ENCODE measurements at regions not wholly inside any gene's neighbourhood (a gene's known extent, or its start where the extent isn't known, plus 50 kb on each side); places are given as distances from the start of the nearest gene placed in this dataset.
"Not testable (repeated sequence)": the region's sequence is repeated elsewhere in the genome, so short reads cannot be mapped to it uniquely, and the experiment has no call there.

DNA sequence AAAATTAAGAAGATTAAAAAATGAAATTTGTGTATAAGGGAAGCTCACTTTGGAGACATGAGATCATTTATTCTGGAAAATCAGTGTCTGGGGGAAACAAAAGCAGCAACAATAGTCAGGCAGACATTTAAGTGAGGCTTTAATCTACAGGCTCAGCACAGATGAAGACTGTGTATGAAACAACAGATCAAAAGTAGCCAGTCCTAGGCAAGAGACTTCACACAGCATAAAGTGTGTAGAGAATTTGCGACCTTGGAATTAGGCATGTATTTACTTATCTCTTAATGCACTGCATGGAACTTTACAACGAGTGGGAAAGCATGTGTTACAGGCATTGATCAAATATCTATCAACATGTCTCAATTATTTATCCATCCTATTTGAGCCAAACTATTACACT, 1099.9 kb downstream of the PLA2G4A start:
- no peak for FAIRE-seq

DNA sequence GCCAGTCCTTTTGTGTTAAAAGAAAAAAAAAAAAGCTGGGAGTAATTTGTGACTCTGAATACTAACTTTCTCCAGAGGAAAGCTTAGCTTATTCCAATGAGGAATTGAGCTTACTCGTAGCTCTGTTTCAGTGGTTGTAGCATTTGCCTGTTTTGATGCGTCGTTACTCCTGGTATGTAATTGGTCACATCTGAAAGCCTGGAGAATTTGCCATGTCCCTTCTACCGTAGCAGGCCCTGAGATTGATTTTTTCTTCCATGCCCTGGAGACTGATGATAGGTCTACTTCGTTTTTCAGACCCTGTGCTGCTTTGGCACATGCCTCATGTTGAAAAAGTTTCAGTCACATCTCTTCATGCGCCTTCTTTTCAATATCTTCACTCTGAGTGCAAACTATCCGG, 1103.0 kb downstream of the PLA2G4A start:
- no peak for FAIRE-seq

DNA sequence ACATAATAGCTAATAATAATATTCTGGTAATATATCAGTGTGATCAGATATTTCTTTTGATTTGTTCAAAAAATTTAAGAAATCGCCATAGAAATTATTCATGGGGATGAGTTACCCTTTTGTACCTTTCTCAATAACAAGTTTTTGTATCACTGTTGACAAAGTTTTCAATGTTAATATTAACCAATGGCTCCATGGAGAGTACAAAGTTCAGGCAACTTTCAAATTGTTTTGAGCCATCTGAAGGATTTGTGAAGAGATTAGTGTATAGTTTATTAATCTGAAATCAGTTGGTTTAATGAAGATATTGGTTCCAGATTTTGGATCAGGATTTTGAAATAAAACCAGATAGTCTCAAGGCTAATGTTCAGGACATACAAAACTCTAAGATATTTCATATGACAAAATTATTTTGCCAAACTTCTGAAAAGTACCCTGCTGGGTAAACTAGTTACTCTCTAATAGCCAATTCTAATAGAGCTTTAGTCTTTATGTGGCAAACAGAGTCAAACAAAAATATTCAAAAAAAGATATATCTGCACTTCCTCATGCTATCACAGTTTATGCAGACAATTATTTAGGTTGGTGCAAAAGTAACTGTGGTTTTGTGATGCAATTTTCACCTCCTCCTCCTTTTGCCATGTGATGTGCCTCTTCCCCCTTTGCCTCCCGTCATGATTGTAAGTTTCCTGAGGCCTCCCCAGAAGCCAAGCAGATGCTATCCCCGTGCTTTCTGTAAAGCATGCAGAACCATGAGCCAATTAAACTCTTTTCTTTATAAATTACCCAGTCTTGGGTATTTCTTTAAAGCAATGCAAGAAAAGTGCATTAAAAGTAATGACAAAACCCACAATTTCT, 1105.0 kb downstream of the PLA2G4A start:
- no peak for FAIRE-seq

DNA sequence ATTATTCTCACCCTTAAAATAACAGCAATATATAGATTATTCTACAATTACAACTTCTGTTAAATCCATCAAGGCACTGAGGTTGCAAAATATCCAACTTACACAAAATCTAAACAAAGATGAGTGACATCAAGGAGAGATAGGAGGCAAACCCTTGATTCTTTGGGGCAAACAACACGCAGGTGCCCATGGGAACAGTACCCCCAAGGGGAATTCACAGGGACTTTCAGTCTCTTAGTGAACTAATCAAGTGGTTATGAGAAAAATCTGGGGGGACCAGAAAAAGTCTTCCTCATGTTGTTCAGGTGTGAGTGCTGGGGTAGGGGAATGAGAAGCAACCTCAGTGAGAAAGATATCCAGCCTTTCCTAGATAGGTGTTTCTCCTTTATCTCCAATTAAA, 1107.9 kb downstream of the PLA2G4A start:
- no peak for FAIRE-seq

DNA sequence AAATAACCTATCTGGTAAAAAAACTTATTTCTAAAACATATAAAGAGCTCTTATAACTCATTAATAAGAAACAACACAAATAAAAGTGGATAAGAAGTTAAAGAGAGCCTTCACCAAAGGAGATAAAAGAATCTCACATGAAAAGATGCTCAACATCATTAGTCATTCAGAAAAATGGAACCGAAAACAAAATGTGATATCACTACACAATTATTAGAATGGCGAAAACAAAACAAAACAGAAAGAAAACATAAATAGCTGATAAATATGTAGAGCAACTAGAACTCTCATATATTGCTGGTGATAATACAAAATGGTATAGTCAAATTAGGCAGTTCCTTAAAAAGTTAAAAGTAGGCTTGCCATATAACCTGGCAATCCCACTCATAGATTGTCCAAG, 1109.3 kb downstream of the PLA2G4A start:
- no peak for FAIRE-seq

DNA sequence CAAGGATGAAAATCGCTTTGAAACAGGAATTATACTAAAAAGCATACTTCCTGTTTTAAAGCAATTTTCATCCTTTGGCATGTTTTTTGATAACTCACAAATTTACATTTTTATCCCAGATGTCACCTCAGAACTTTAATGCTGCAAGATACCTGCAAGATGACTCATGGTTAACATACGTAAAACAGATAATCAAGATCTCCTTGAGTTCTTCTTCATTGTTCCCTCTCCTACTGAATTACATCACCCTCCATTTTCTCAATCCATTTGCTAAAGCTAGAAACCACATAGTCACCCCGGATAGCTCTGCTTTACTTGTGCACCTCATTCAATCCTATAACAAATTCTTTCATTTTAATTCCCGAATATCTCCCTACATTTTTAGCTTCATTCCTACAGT, 1114.2 kb downstream of the PLA2G4A start:
- FAIRE-seq, result no peak

DNA sequence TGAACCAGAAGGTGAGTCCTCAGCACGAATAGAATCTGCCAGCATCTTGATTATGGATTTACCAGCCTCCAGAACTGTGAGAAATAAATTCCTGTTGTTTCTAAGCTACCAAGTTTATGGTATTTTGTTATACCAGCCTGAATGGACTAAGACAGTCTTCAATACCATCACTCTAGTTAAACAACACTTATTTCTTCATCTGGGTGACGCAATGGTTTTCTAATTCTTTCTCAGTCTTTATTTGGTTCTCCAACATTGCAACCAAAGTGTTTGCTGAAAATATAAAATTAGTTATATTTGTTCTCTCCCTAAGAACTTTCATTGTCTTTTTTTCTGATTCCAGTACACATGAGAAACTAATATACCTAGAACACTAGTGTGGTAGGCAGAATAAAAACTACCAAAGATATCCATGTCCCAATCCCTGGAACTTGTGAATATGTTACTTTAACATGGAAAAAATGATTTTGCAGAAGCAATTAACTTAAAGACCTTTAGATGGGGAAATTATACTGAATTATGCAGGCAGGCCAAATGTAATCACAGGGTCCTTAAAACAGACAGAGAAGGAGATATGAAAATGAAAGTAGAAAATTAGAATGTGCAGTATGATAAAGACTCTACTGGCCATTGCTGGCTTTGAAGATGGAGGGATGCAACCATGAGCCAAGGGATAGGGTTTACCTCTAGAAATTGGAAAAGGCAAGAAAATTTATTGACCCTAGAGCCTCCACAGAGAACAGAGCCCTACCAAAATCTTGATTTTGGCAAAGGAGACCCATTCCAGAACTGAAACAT, 1115.1 kb downstream of the PLA2G4A start:
- FAIRE-seq, result no peak

DNA sequence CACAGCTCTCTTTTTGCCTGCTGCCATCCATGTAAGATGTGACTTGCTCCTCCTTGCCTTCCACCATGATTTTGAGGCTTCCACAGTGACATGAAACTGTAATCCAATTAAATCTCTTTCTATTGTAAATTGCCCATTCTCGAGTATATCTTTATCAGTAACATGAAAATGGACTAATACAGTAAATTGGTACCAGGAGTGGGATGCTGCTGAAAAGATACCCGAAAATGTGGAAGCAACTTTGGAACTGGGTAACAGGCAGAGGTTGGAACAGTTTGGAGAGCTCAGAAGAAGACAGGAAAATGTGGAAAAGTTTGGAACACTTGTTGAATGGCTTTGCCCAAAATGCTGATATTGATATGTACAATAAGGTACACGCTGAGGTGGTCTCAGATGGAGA, 1117.9 kb downstream of the PLA2G4A start:
- not testable (repeated sequence) for FAIRE-seq

DNA sequence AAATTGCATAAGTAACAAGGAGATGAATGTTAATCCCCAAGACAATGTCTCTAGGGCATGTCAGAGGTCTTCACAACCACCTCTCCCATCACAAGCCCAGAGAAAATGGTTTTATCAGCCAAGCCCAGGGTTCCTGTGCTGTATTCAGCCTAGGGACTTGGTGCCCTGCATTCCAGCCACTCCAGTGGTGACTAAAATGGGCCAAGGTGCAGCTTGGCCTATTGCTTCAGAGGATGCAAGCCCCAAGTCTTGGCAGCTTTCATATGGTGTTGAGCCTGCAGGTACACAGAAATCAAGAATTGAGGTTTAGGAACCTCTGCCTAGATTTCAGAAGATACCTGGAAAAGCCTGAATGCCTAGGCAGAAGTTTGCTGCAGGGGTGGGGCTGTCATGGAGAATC, 1118.6 kb downstream of the PLA2G4A start:
- no peak for FAIRE-seq

DNA sequence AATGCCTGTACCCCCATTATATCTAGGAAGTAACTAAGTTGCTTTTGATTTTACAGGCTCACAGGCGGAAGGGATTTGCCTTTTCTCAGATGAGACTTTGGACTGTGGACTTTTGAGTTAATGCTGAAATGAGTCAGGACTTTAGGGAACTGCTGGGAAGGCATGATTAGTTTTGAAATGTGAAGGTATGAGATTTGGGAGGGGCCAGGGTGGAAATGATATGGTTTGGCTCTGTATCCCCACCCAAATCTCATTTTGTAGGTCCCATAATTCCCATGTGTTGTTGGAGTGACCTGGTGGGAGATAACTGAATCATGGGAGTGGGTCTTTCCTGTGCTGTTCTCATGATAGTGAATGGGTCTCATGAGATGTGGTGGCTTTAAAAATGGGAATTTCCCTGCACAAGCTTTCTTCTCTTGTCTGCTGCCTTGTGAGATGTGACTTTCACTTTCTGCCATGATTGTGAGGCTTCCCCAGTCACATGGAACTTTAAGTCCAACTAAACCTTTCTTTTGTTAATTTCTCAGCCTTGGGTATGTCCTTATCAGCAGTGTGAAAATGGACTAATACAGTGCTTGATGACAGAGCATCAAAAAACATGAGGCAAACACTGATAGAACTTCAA, 1119.5 kb downstream of the PLA2G4A start:
- no peak for FAIRE-seq

DNA sequence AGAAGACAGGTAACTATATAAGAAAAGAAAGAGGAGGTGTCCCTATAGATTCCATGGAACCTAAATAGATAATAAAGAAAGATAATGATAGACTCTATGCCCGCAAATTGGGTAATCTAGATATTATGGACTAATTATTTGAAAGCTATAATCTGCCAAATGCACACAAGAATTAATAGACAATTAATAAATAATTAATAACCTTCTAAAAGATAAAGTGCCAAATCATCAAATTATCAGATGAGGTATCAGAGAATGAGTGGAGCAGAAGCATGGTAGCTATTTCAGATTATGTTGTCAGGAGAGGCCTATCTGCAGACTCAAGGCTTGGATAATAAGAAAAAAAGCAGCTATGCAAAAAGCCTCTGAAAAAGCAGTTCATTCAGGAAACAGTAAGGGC, 1120.8 kb downstream of the PLA2G4A start:
- no peak for FAIRE-seq

DNA sequence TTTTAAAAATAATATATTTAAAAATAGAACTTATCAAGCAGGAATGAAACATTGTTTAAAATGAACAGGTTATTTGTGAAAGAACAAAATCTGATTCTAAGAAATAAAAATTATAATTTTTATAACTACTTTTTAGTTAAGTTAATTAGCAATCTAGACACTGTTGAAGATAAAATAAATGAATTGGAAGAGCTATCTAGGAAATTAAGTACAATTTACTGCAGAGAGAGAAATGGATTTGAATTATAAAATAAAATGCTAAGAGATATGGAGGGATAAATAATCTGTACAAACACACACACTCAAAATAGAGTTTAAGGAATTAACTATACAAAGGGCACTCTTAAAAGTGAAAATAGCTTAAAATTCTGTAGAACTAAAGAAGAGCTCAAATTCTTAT, 1123.1 kb downstream of the PLA2G4A start:
- FAIRE-seq, result no peak

DNA sequence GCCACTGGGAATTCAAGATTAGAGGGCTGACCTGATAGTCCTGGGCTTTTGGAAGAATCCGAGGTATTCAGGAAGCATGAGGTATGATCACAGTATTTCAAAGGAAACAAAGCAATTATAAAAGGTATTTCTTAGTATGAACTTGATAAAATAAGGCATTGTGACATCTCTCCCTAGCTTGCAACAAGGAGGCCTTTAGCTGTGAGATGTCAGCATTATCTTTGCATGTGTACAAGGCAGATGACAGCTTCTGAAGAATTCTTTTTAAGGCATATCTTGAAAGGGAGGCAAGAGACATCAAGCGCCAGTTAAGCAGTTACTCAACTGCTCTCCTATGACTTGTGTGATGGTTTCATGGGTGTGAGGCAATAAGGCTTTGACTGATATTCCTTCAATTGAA, 1123.7 kb downstream of the PLA2G4A start:
- no peak for FAIRE-seq

DNA sequence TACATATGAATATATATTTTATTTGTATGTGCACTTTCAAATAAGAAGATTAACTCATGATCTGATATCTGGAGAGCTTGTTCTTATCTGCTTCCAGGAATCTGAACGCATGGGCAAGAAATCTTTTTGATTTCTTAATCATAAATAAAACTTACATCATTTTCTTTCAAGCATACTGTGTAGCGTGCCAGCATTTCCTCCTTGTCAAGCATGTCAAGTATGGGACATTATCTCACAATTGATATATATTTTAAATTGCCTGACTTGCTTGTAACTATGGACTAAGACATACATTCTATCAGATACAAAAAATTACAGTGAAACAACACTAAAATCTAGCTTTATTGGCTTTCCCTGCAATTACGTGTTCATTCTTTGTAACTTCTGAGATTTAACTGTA, 1128.2 kb downstream of the PLA2G4A start:
- FAIRE-seq, result no peak

DNA sequence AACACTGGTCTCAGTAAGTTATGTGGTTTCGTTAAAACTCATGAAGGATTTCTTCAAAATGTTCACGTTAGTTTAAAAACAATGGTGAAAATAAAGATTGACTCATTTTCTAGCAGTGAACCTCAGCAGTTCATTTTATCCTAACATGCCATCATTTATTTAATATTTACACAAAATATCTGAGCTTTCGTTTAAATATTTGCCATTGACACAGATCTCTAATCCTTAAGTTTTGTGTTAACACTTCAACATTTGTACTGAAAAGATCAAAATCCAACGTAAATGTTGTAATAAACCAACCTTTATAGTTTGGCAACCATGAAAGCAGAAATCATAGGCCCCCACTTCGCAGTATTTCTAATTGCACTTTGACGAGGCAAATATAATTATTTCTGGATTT, 1129.5 kb downstream of the PLA2G4A start:
- FAIRE-seq, result no peak

DNA sequence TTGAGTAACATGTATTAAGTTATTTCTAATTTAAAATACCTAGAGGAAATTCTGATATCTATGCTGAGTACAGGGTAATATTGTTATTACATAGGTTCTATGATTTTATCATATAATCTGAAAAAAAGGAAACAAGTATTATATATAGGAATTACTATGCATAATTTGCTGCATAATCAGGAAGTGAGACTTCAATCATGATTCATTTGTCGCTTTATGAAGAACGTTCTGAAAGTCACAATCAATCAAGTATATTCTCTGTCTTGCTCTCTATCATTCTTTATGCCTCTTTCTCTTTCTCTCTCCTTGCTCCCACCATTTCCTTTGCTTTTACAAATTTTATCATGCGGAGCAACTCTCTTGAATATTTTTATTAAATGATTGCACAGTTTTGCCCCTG, 1130.3 kb downstream of the PLA2G4A start:
- FAIRE-seq, result no peak

DNA sequence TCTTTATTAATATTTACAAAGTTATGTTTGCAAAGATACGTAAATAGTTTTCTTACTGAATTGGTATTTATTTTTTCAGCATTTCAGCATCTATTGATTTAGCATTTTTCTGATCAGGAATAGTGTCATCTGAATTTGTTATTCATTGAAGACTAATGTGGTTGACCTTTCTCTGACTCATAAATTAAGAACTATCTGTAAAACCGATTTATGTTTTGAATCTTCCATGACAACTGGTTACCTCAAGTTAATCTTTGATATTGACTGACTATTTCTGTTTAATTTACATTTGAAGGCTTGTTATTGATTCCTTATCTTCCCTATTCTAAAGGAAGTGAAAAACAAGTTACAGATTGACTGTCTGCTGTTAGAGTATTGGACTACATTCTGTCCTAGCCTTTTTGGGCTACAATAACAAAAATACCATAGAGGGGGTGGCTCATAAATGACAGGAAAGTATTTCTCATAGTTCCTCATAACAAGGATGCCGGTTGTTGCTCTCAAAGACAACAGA, 1131.4 kb downstream of the PLA2G4A start:
- FAIRE-seq, result no peak

DNA sequence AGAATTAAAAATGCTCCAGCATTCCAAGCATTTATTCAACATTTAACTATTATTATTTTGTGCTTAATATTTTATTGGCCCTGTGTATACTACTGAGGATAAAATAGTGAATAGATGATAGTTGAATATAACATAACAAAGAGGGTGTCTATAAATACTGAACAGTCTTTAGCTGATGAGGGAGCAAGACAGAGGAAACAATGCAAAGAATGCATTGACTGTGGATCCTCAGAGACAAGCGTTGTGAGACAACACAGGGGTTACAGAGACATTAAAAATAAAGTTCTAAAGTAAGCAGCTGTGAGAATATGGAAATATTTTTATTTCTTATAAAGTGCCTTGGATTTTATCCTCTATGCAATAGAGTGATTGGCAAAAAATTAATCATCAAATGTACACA, 1133.1 kb downstream of the PLA2G4A start:
- FAIRE-seq, result no peak

DNA sequence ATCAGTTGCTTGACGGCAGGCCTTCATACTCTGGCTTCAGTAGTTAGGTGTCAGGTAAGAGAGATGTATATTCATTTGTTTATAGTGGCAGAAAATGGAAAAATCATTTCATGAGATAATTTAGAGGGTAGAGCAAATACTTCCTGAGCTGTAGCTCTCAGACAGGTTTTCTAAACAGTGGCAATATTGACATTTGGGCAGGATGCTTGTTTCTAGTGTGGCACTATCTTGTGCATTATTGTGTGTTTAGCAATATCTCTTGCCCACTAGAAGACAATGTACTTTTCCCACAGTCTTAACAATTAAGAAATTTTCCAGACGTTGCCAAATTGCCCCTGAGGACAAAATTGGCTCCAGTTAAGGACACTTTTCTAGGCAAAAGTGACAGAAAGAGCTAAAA, 1143.1 kb downstream of the PLA2G4A start:
- FAIRE-seq, result no peak

DNA sequence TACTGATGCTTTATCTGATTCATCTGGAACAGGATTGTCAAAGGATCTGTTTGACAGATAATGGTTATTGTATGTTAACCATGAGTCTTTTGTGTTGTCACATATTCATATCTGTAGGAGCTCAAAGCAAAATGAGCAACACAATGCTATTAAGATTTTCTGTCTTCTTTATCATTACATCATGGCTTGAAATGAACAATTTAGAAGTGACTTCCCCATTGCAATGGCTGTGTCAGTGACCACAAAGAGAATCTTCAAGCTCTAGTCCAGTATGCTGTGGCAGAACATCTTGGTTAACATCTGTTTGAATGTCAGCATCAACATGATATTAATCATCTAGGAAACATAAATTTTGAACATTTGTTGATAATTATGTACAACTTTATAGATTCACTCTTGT, 1148.5 kb downstream of the PLA2G4A start:
- FAIRE-seq, result no peak

DNA sequence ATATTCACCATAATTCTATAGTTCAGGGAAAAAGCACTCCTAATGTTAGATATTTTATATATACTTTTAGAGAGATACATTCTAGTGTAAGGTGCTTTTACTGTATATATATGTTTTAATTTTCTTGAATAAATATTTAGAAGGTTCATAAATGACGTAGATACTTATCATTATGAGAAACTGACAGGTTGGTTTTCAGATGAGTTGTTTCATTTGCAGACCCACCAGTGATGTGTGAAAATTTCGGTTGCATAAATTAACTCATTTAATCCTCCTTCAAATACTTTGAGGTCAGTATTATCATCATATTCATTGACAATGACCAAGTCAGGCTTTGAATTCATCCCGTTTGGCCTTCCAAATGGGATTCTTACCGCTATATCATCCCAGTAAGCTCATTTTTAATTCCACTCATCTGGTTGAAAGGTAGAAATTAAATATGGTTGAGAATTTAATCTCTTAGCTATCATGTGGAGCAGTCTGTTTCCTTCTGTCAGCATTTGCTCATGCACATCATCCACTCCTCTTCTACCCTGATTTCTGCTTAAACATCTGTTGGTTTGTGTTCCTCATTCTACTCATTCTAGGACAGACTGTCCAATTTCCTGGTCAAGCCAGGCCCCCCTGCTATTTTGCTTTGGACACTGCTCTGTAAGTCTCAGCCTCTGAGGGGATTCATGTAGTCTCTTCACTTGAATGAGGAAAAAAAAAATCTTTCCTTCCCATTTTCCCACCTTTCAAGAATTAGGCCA, 1156.6 kb downstream of the PLA2G4A start:
- no peak for FAIRE-seq

DNA sequence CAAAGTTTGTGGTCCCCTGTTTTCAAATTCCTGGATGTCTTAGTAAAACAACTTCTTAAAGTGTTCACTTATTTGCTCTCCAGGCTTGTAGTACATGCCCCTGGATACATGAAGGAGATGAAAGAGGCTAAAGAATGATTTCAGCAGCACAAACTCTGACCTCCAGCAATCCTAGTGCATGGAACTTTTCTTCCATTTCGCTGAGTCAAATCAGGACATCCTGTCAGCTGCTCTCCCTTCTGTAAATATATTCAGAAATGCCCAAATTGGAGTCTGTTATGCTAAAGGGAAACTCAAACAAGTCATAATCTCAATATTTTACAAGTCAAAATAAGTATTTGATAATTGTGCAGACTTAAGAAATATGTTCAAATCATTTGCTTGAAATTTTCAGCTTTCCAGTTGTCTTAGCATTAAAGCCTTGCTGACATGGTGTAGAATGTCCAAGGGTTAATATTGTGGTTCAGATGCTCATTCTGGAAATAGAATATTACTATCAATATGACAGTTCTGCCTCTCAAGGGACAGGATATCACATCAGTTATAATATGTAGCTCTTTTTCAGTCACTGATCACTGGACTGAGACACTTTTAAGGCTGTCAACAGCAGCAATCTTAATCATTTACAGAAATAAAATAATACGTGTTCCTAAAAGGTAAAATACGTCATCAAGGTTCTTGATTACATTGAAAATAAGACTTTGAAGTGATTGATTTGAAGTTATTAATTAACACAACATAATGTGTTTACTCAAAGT, 1157.3 kb downstream of the PLA2G4A start:
- FAIRE-seq, result no peak
